ENCODE measurements at regions not wholly inside any gene's neighbourhood (a gene's known extent, or its start where the extent isn't known, plus 50 kb on each side); places are given as distances from the start of the nearest gene placed in this dataset.

GRCh38 chr4:59841698-59842097 is 1358.4 kb upstream of the ADGRL3 start:
- TF ChIP-seq CTCF (IDR thresholded peaks at IDR 0.05) (no peak), POLR2A (IDR thresholded peaks at IDR 0.05) (no peak)

Data from Peyer's patch (tissue), 4 donors.